HG02981 (cell line): ENCODE measurements at regions not wholly inside any gene's neighbourhood (a gene's known extent, or its start where the extent isn't known, plus 50 kb on each side); places are given as distances from the start of the nearest gene placed in this dataset.
"Not testable (repeated sequence)": the region's sequence is repeated elsewhere in the genome, so short reads cannot be mapped to it uniquely, and the experiment has no call there.

Experiments used
- ATAC-seq: cut with Tn5 transposase; IDR thresholded peaks from one replicate; pipeline ENCODE4 v1.9.1; 2021; ENCODE audit warnings: mild to moderate bottlenecking, moderate library complexity; ENCODE audit not compliant: unreplicated experiment

DNA sequence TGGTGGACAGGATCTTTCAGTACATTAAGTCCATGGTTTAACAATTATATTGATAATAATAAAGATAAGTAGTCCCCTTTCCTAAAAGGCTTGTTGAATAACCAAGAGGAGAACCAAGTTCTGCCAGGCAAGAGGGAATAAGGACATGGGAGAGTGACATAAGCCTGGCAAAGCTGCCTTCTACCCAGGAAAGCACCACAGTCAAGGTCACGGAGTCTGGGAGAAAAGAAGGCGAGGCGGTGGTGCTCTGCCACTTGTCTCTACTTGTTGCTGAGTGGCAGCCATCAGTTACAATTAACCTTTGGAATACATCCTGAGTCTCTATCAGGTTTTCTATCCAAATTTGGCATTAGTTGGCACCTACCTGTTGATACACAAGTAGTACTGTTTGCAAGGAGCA is 101.7 kb upstream of the GATA6 start:
- ATAC-seq = no peak

- ATAC-seq = not testable (repeated sequence)
Measured at GRCh38 chr18:22068784-22069183, 100.6 kb upstream of the GATA6 start.

- no peak for ATAC-seq
Measured at GRCh38 chr18:22069916-22070315, 99.5 kb upstream of the GATA6 start.

- ATAC-seq = no peak
Measured at GRCh38 chr18:22073411-22073810, 96.0 kb upstream of the GATA6 start.

DNA sequence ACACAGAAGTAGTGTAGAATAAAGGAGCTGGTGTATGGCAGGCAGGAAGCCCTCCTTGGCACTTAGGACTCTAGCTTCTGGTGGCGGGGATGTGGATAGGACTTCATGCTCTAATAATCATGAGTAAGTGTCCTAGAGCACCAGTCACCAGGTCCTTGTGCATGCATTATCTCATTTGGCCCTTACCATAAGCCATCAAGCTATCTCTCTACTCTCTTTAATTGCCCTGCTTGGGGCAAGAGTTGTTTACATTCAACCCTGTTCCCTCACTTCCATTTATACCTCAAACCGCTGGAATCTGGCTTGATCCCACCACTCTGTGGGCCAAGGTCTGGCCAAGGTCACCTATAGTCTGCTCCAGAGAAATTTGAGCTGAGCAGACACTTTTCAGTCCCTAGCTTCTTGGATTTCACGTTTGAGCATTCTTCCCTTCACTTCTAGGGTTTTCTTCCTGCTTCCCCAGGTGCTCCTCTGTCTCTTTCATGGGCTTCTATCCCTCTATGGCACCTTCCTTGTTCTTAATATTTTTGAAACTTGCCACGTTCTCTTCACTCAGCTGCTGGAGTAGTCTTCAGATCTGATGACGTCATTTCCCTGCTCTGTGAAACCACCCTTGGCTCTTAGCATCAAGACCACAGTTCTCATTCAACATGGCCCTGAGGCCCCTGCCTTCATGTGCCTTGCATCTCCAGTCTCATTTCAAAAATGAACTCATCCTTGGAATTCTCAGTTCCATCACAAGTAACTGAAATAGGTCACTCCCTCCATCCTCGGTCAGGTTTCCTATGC is 94.9 kb upstream of the GATA6 start:
- ATAC-seq = no peak

GRCh38 chr18:22080035-22080434 is 89.4 kb upstream of the GATA6 start:
- ATAC-seq = no peak

GRCh38 chr18:22082408-22082807 is 87.0 kb upstream of the GATA6 start:
- ATAC-seq = no peak

DNA sequence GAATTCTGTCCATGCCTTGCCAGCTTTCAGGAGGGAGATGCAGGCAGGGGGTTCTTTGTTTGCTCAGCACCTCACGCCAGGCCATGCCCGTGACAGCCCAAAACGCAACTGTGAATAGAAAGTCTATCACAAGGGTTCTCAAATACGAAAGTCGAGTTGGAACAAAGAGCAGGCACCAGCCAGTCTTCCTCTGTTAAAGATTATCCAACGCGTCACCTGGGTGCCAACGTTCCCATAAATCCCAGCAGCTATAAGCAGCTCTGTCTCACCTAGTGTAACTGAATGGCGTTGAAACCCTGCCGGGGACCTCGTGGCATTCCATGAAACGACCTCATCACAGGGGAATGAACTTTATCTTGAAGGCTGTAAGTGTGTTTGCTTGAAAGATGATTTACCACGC is 84.8 kb upstream of the GATA6 start:
- no peak for ATAC-seq

- ATAC-seq = no peak
Measured at GRCh38 chr18:22086973-22087372, 82.4 kb upstream of the GATA6 start.

GRCh38 chr18:22088029-22088428 is 81.4 kb upstream of the GATA6 start:
- no peak for ATAC-seq

DNA sequence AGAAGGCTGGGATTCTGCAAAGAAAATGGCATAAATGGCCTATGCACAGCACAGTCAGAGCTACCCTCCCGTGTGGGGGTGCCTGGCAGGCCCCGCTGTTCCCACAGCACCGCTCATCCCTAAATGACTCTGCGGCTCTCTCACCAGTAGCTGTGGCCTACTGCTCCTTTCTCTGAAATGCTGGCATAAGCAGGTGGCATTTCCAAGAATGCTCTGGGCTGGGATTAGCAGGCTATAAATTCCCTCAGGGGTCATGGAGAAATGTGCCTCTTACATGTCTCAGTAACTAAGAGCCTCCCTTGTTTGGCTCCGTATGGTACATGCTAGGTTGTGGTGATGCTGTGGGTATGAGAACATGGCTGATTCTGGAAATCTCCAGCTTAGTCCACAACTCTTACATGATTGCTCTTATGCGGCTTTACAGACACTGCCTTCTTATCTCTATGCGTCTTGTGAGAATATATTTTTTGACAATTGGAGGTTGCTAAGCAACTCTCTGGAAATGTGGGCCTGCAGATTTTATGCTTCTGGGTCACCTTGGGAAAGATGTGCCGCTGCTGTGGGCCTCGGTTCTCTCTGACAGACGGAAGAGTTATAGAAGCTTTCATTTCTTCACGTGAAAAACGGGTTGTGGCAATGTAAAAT is 80.3 kb upstream of the GATA6 start:
- no peak for ATAC-seq

- no peak for ATAC-seq
Measured at GRCh38 chr18:22091341-22091740, 78.0 kb upstream of the GATA6 start.

DNA sequence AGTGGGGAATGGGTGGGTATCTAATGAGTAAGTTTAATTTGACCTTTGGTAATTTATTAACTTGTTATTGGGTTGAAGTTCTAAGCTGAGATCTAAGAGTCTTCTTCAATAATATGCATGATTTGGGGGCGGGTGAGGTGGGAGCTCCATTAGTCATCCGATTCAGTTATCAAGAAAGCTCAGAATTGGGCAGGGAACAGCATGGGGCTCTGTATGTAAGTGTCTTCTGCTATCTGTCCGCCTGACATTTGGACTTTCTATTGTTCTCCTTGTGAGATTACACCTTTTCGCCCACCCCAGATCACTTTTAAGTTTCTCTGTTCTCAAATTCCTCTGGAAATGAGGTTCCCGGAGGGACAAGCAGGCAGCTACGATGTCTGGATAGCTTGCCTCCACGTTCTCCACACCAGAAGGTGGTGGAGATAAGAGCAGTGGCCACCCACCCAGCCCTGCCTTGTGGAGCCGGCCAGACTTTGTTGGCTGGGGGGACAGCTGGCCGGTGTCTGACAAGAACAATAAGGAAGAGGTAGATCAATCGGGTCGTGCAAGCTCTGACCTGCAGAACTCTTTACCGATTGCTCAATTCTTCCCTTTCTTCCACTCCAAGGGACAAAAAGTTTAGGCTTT is 75.5 kb upstream of the GATA6 start:
- ATAC-seq = no peak

DNA sequence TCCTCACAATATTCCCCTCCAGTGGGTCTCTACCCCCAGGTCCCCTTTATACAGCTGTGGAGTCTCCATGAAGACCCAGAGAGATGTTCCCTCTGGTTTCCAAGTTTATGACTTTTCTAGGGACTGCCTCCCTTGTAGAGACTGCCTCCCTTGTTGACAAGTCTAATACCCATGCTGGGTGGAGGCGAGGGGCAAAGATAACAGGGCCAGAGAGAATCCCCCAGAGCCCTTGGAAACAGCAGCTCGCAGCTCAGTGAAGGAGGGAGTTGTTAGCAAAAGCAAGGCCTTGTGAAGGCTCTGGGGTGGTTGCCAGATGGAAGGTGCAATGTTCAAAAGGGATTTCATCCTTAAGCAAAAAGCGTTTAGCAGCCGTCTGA is 75.0 kb upstream of the GATA6 start:
- ATAC-seq = no peak

DNA sequence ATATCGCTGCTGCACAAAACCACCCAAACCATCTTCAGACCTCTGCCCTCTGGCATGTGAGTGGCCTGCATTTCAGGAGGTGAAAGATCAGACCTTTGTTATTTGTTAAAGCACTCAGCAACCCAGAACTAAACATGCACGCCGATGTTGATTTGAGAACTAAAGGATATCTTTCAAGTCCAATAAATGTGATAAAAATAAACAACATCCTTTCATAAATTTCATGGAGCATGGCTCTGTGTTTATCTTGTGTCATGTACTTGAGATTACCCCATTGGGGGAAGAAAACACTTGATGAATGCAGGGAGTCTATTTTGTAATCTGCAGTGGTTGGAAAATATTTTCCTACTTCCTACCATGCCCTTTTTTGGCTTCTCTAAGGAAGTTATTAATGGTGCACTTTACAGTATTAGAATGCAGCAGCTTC is 70.8 kb upstream of the GATA6 start:
- ATAC-seq = no peak

DNA sequence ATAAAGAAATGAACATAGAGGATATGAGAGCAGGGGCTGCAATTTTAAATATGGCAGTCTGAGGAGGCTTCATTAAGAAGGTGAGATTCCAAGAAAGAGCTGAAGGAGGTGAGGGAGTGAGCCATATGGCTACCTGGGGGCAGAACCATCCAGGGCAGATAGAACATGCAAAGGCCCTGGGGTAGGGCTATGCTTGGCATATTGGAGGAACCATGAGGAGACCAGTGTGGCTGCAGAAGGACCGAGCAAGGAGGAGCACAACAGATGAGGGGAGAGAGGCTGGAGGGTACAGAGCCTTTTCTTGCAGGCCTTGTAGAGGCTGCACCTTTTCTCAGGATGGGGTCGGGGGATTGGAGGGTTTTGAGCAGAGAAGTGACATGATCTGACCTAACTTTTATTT is 69.5 kb upstream of the GATA6 start:
- no peak for ATAC-seq

- ATAC-seq = no peak
Measured at GRCh38 chr18:22101731-22102130, 67.7 kb upstream of the GATA6 start.

- ATAC-seq = no peak
Measured at GRCh38 chr18:22102953-22103646, 66.3 kb upstream of the GATA6 start.

DNA sequence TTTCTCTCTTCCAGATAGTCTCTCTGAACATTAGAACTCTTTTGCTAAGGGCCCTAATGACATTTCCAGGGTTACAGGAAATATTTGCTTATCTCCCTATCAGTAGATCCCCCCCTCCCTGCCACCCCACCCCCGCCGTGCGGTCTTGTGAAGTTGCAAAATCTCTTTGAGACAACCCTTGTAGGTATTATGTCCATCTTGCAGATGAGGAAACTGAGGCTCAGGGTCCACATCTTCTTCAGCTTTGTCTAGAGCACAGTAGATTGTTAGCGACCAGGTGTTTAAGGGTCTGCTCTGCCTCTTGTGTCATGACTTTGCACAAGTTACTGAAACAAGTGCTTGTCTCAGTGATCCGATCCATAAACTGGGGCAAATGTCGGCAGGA is 65.8 kb upstream of the GATA6 start:
- no peak for ATAC-seq

DNA sequence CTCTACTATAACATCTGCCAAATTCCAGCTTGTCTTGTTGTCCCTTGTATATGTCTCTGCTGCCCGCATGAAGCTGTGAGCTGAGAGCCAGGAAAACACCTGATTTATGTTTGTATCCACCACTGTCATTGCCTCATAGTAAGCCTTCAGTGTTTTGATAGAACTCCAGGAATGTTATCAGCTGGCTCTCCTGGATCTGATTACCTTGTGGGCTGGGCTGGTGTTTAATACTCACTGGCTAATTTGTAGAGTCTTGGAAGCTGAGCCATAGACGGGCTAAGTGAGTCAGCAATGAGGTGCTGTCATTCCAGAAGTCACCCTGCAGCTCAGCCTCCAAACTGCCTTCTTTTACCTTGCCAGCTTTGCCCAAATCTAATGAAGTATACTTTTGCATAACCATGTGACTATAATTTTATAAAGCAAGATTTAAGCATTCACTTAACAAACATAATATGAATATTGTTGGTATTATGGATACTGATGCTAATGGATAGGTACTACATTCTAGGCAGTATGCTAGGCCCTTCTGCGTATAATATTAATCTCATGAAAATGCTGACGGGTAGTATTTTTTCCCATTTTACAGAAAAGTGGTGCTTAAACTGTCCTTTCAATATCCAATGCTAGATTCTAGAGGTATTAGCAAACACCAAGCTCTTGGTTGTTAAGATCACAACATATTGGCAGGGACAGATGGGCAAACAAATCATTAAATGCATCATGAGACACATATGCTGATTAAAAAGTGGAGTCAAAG is 62.7 kb upstream of the GATA6 start:
- ATAC-seq = no peak

- no peak for ATAC-seq
Measured at GRCh38 chr18:22108674-22109073, 60.7 kb upstream of the GATA6 start.
